Neutrophil (primary cell): ENCODE measurements at regions not wholly inside any gene's neighbourhood (a gene's known extent, or its start where the extent isn't known, plus 50 kb on each side); places are given as distances from the start of the nearest gene placed in this dataset.

ENCODE experiments used
- H3K27ac ChIP-seq: fragments of 200-600 bp; sonication (generic); 2 replicates; pipeline ENCODE4 v1.5.1; 2016; ENCODE audit warnings: mild to moderate bottlenecking, moderate library complexity
- H3K27me3 ChIP-seq: fragments of 200-600 bp; sonication (generic); 2 replicates; pipeline ENCODE4 v1.6.0; 2016; ENCODE audit warnings: mild to moderate bottlenecking
- H3K36me3 ChIP-seq: fragments of 200-600 bp; sonication (generic); 2 replicates; pipeline ENCODE4 v1.5.1; 2017
- H3K4me1 ChIP-seq, 2 experiments: fragments of 200-600 bp in 1 of 2; sonication (generic) in 1 of 2; 1 replicate in 1 of 2; 2 replicates in 1 of 2; pipeline versions ENCODE4 v1.5.1 to v1.6.1; 2013 to 2016; ENCODE audit warnings: low read depth in 1 of 2, low read length in 1 of 2, mild to moderate bottlenecking in 1 of 2, moderate library complexity in 1 of 2; ENCODE audit not compliant: control insufficient read depth in 1 of 2, insufficient read depth in 1 of 2
- H3K4me3 ChIP-seq, 2 experiments: fragments of 200-600 bp in 1 of 2; sonication (generic) in 1 of 2; 1 replicate in 1 of 2; 2 replicates in 1 of 2; pipeline ENCODE4 v1.5.1; 2013 to 2016; ENCODE audit warnings: low read depth in 1 of 2, low read length in 1 of 2, mild to moderate bottlenecking in 1 of 2, moderate library complexity in 1 of 2
- H3K9me3 ChIP-seq: fragments of 200-600 bp; sonication (generic); 2 replicates; pipeline ENCODE4 v1.5.1; 2016
- CTCF ChIP-seq: fragments of 200-600 bp; sonication (generic); IDR thresholded peaks from 2 replicates; pipeline ENCODE4 v1.5.1; 2016; ENCODE audit warnings: antibody characterized with exemption

GRCh38 chr2:133711806-133712205, 143.5 kb upstream of the NCKAP5 start:
- no peaks in the 10 kb centered on the region for H3K36me3 ChIP-seq
- TF ChIP-seq CTCF: no peak
- H3K4me1 ChIP-seq: no peaks in the 10 kb centered on the region

DNA sequence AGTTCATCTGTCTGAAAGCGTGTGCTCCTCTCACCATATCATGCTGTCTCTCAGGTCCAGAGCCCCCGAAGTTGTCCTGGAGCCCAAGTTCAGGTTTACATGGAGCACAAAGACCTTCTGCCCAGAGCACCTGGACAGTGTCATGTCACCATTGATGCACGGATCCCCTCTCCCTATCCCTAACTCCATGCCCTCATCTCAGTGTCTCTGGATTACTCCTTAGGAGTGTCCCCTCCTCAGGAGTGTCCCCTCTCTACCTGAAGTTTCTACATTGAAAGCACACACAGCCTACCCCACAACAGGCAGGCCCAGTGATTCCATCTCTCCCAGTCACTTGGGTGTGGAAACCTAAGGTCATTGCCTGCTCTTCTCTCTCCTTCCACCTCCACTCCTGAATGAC, 144.1 kb upstream of the NCKAP5 start:
- Histone ChIP-seq H3K9me3 (no peaks in the 10 kb centered on the region), H3K4me3 (no peak overlapping the region), H3K36me3 (no peaks in the 10 kb centered on the region), H3K27ac (no peak overlapping the region), H3K27me3 (no peaks in the 10 kb centered on the region), H3K4me1 (no peaks in the 10 kb centered on the region)
- TF ChIP-seq CTCF: no peak

More at GRCh38 chr2:133711806-133712205, 143.5 kb upstream of the NCKAP5 start:
- no peak overlapping the region for H3K27ac ChIP-seq
- H3K4me3 ChIP-seq: no peak overlapping the region
- no peaks in the 10 kb centered on the region for H3K27me3 ChIP-seq
- H3K9me3 ChIP-seq: no peaks in the 10 kb centered on the region

DNA sequence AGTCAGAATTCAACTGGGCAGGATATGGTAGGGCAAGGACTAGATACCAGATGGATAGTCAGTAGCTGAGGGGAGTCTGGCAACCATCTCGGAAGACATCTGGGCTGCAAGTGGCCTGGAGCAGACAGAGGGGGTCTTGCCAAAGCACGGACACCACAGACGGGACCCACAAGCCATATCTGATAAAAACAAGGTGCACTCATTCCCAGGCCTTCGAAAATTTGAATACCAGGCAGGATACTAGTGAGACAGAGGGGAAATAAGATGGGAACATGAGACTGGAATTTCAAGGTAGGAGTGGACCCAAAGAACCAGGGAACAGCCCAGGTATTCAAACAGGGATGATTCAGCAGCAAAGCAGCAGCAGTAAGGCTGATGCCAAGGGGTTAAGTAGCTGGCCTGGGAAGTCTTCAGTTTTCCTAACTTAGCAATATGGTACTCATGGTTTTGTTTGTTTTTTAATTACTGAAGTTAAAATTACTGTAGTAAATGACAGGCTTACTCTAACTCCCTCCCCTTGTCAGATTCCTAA, 144.9 kb upstream of the NCKAP5 start:
- H3K9me3 ChIP-seq: no peaks in the 10 kb centered on the region
- no peak overlapping the region for H3K4me3 ChIP-seq
- no peak for TF ChIP-seq CTCF
- H3K27me3 ChIP-seq: no peaks in the 10 kb centered on the region
- H3K4me1 ChIP-seq: no peaks in the 10 kb centered on the region
- H3K36me3 ChIP-seq: no peaks in the 10 kb centered on the region
- no peak overlapping the region for H3K27ac ChIP-seq

DNA sequence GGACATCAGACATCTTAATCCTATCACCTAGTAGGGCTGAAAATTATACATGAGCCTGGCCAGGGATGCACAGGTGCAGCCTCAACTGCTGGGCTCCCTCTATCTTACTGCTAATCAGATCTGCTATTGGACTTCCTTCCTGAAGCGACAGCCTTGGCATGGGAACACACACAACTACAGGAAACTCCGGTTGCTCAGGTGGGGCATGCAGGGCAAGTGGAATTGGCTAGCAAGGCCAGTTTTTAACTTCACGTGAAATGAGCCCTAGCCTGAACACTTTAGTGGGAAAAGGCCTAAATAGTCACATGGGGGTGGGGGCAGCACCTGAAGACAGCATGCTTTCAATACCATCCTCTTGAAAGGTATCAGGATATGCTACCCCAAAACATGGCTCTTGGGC, 147.9 kb upstream of the NCKAP5 start:
- H3K27ac ChIP-seq: no peak overlapping the region
- no peak for TF ChIP-seq CTCF

DNA sequence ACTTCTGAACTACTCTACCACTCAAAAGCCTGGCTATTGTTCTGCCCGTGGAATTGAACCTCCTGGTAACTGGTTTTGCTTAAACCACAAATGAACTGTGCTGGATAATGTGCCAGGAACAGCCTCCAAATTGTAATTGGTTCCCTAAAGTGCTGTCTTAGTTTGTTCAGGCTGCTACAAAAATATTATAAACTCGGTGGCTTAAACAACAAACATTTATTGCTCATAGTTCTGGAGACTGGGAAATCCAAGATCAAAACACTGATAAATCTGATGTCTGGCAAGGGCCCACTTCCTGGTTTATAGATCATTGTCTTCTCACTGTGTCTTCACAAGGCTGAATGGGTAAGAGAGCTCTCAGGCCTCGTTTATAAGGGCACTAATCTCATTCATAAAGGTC, 149.2 kb upstream of the NCKAP5 start:
- H3K9me3 ChIP-seq: no peaks in the 10 kb centered on the region

More for the DNA sequence above, 147.9 kb upstream of the NCKAP5 start:
- no peaks in the 10 kb centered on the region for H3K9me3 ChIP-seq
- H3K27me3 ChIP-seq: no peaks in the 10 kb centered on the region
- H3K36me3 ChIP-seq: no peaks in the 10 kb centered on the region
- no peak overlapping the region for H3K4me3 ChIP-seq
- H3K4me1 ChIP-seq: no peaks in the 10 kb centered on the region

More for the DNA sequence above, 149.2 kb upstream of the NCKAP5 start:
- Histone ChIP-seq H3K4me1 (no peaks in the 10 kb centered on the region), H3K4me3 (no peak overlapping the region), H3K27me3 (no peaks in the 10 kb centered on the region), H3K36me3 (no peaks in the 10 kb centered on the region), H3K27ac (no peak overlapping the region)
- TF ChIP-seq CTCF: no peak
